ENCODE measurements at regions not wholly inside any gene's neighbourhood (a gene's known extent, or its start where the extent isn't known, plus 50 kb on each side); places are given as distances from the start of the nearest gene placed in this dataset.

DNA sequence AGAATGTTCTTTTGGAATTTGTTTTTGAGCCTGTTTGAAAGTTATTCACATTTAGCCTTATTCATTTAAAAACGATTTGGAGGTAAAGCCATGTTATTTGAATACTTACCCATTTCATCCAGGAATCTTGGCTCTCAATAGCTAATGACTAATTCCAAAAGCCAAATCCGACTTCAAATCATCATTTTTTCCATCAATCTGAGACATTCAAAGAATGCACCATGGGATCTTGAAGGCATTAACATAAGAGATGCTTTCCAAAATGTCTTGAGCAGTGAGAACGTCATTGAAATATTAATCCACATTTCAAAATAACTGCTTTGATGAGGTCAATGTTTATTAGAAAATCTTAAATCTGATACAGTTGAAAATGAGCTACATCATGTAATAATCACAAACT, 617.0 kb upstream of the RORB start:
- TF ChIP-seq, protein P1, sequence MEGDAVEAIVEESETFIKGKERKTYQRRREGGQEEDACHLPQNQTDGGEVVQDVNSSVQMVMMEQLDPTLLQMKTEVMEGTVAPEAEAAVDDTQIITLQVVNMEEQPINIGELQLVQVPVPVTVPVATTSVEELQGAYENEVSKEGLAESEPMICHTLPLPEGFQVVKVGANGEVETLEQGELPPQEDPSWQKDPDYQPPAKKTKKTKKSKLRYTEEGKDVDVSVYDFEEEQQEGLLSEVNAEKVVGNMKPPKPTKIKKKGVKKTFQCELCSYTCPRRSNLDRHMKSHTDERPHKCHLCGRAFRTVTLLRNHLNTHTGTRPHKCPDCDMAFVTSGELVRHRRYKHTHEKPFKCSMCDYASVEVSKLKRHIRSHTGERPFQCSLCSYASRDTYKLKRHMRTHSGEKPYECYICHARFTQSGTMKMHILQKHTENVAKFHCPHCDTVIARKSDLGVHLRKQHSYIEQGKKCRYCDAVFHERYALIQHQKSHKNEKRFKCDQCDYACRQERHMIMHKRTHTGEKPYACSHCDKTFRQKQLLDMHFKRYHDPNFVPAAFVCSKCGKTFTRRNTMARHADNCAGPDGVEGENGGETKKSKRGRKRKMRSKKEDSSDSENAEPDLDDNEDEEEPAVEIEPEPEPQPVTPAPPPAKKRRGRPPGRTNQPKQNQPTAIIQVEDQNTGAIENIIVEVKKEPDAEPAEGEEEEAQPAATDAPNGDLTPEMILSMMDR (IDR thresholded peaks at IDR 0.05; ENCODE audit: unreplicated experiment): no peak
- H3K4me1 Mint-ChIP-seq (ENCODE audit: unreplicated experiment): no peaks in the 10 kb centered on the region
- DNase-seq (ENCODE audit: low spot score): no peak
- no peak overlapping the region for H3K27ac Mint-ChIP-seq (ENCODE audit: unreplicated experiment)
- H3K4me3 Mint-ChIP-seq (ENCODE audit: unreplicated experiment): no peak overlapping the region
- no peaks in the 10 kb centered on the region for H3K36me3 Mint-ChIP-seq (ENCODE audit: low read depth, unreplicated experiment)
- H3K27me3 Mint-ChIP-seq (ENCODE audit: unreplicated experiment): no peaks in the 10 kb centered on the region
- H3K9me3 Mint-ChIP-seq (ENCODE audit: unreplicated experiment): no peaks in the 10 kb centered on the region

DNA sequence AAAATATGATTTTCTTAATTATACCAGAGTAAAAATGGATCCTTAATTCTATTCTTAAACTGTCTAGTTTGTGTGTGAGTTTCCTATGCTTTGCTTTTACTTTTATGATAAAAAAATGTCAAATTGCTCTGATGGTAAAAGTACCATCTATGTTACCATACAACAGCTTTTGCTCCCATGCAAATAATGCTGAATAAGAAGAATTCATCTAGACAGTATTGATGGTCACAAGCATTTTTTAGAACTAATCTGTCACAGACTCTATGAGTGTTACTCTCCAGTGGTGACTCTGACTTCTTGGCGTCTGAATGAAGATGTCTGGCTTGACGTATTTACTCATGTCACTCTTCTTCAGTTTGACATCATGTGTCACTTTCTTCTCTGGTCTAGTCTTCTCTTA, 608.1 kb upstream of the RORB start:
- Mint-ChIP-seq H3K4me3 (ENCODE audit: unreplicated experiment) (no peak overlapping the region), H3K27me3 (ENCODE audit: unreplicated experiment) (no peaks in the 10 kb centered on the region)

DNA sequence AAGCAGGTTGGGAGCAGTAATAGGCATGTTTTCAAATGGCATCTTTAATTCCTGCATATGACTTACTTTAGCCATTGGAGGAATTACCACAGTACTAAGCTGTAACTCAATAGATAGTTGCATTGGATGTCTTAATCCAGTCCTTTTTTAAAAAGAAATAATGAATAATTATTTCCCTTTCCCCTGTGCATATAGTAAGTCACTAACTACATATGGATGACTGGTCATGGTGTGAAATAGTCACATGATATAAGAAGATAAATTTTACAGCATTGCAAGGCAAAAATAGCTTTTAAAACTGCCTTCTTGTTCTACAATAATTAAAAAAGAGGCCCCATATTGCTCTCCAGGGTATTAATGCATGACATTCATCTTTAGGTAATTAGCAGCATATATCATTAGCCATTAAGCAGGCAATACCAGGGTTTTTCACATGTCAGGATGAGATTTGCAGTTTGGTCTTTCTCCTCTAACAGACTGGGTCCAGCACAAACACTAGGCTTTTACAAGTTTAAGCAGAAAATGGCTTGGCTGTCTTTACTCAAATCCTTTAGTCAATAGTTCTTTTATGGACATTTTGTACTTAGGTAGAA, 606.4 kb upstream of the RORB start:
- Mint-ChIP-seq H3K4me3 (ENCODE audit: unreplicated experiment) (no peak overlapping the region), H3K9me3 (ENCODE audit: unreplicated experiment) (no peaks in the 10 kb centered on the region), H3K27ac (ENCODE audit: unreplicated experiment) (no peak overlapping the region), H3K27me3 (ENCODE audit: unreplicated experiment) (no peaks in the 10 kb centered on the region), H3K36me3 (ENCODE audit: low read depth, unreplicated experiment) (no peaks in the 10 kb centered on the region), H3K4me1 (ENCODE audit: unreplicated experiment) (no peaks in the 10 kb centered on the region)
- no peak for DNase-seq (ENCODE audit: low spot score)
- TF ChIP-seq, protein P1 (IDR thresholded peaks at IDR 0.05; ENCODE audit: unreplicated experiment): no peak

More for the DNA sequence above, 608.1 kb upstream of the RORB start:
- TF ChIP-seq, protein P1 (IDR thresholded peaks at IDR 0.05; ENCODE audit: unreplicated experiment): no peak
- no peaks in the 10 kb centered on the region for H3K4me1 Mint-ChIP-seq (ENCODE audit: unreplicated experiment)
- H3K27ac Mint-ChIP-seq (ENCODE audit: unreplicated experiment): no peak overlapping the region
- H3K9me3 Mint-ChIP-seq (ENCODE audit: unreplicated experiment): no peaks in the 10 kb centered on the region
- H3K36me3 Mint-ChIP-seq (ENCODE audit: low read depth, unreplicated experiment): no peaks in the 10 kb centered on the region
- DNase-seq (ENCODE audit: low spot score): no peak

DNA sequence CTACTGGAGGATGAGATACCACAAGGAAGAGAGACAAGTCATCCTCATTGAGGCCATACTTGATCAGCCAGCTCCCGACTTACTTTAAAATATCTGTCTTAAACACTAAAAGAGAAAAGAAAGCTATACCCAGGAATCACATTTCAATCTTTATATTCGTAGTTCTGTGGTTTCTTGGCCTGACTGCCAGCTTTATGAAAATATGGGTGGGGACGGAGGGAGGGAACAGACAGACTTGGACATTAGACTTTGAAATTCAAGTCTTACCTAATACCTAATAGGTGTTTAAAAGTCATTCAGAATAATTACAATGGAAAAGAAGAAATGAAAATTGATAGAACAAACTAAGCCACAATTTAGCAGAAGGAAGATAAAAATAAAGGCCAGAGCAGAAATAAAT, 604.8 kb upstream of the RORB start:
- Mint-ChIP-seq H3K36me3 (ENCODE audit: low read depth, unreplicated experiment) (no peaks in the 10 kb centered on the region), H3K4me3 (ENCODE audit: unreplicated experiment) (no peak overlapping the region), H3K27me3 (ENCODE audit: unreplicated experiment) (peaks cover 1% of the 10 kb centered on the region), H3K4me1 (ENCODE audit: unreplicated experiment) (no peaks in the 10 kb centered on the region), H3K27ac (ENCODE audit: unreplicated experiment) (no peak overlapping the region), H3K9me3 (ENCODE audit: unreplicated experiment) (no peaks in the 10 kb centered on the region)
- TF ChIP-seq, protein P1 (IDR thresholded peaks at IDR 0.05; ENCODE audit: unreplicated experiment): no peak
- no peak for DNase-seq (ENCODE audit: low spot score)

DNA sequence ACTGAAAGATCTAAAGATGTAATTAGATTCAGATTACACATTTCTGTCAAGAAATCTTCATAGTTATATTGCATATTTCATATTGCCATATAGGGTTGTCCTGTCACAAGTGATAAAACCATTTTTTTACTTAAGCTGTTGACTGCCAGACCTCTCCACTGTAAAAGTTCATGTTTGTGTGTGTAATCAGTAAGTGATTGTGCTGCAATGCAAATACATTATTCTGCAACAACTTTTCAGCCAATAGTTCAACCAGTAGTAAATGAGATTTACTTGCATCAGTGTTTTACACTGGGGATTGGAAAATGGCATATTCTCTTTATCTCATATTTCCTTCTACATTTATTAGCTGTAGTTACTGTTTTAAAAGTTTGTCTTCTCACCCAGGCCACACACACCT, 603.9 kb upstream of the RORB start:
- Mint-ChIP-seq H3K4me1 (ENCODE audit: unreplicated experiment) (no peaks in the 10 kb centered on the region), H3K9me3 (ENCODE audit: unreplicated experiment) (no peaks in the 10 kb centered on the region), H3K27ac (ENCODE audit: unreplicated experiment) (no peak overlapping the region), H3K36me3 (ENCODE audit: low read depth, unreplicated experiment) (no peaks in the 10 kb centered on the region), H3K27me3 (ENCODE audit: unreplicated experiment) (peaks cover 1% of the 10 kb centered on the region), H3K4me3 (ENCODE audit: unreplicated experiment) (no peak overlapping the region)
- TF ChIP-seq, protein P1 (IDR thresholded peaks at IDR 0.05; ENCODE audit: unreplicated experiment): no peak
- DNase-seq (ENCODE audit: low spot score): no peak
